Inferior parietal cortex (tissue), 1 donor: ENCODE measurements at regions not wholly inside any gene's neighbourhood (a gene's known extent, or its start where the extent isn't known, plus 50 kb on each side); places are given as distances from the start of the nearest gene placed in this dataset.

Experiments
- DNase-seq: peaks from one replicate; pipeline ENCODE4 v3.0.0-alpha.2; 2016; ENCODE audit errors: extremely low spot score

DNA sequence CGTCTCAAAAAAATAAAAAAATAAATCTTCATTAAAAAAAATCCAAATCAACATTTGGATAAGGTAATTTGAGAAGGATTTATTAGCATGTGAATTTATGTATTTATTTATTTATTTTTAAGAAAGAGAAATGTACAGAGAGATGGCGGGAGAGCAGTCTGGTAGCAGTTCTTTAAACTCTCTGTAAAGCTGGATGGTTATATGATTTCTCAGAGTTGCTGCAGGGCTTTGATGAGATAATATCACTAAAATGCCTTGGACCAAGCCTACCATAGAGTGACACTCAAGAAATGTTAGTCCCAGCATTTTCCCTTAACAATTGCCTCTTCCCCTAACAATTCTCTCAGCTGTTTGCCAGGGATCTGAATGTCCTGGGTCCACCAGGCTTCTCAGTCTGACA lies 103.4 kb upstream of the LNX1 start:
- DNase-seq = no peak

DNA sequence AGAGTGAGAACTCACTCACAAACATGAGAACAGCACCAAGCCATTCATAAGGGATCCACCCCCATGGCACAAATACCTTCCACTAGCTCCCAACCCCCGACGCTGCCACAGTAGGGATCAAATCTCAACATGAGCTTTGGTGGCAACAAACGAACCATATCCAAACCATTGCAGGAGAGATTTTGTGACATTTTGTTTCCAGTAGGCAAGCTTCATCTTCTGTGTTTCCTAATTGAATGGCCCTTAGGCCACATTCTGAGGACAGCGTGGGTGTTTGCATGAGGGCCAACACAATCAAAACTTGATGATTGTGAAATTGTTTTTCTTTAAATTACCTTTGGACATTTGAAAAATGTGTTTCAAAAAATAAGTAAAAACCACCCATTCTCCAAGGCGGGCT lies 102.6 kb upstream of the LNX1 start:
- DNase-seq = no peak

DNA sequence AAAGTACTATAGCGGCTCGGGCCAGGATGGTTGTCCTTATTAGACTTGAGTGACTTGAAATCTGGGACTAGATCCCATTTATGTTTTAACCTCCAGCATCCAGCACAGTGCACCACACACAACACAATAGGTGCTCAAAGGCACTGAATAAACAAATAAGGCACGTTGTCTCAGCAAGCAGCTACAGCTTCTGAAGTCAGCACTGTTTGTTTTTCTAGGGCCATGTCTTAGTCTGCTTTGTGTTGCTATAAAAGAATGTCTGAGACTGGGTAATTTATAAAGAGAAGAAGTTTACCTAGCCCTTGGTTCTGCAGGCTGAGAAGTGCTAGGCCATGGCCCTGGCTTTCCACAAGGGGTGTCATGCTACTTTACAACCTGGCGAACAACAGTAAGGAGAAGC lies 102.1 kb upstream of the LNX1 start:
- DNase-seq = no peak

DNA sequence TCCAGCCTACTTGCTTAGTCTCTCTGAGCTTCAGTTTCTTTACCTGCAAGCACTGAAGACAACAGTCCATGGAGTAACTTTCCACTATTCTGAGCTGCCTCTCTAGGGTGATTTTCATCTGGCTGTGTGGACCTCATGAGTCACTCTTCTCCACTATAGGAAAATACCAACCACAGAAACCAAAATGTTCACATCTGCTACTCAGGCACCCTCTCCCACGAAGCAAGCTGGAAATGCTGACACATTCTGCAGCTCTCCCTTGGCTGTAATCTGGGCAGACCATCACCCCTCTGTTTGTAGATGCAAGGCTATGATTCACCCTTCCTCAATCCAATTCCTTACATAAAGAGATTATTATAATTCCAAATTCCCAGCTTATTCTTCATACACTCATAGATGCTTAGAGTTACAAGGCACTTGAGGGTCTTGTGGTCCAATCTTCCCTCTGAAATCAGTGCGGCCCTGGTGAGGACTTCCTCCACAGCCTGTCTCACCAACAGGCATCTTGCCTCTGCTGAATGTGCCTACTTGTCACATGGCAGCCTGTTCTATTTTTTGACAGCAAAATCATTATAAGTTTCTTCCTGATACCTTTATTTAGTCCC lies 97.0 kb upstream of the LNX1 start:
- DNase-seq = peak; percentile 62

DNA sequence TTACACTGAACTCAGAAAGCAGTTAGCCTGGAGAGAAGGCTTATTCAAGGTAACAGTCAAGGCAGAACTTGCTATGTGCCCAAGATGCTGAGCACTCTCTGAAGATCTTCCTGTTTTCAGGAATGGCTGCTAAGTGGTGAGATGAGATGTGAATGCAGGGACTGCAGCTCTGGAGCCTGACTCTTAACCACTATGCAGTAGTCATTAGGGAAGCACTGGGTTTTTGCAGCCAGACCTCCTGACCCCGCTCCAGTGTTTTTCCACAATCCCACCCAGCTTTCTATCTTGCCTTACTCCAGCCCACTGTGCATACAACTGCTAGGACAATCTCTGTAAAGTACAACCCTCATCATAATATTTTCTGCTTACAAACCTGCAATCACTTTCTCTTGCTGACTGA lies 95.2 kb upstream of the LNX1 start:
- no peak for DNase-seq

DNA sequence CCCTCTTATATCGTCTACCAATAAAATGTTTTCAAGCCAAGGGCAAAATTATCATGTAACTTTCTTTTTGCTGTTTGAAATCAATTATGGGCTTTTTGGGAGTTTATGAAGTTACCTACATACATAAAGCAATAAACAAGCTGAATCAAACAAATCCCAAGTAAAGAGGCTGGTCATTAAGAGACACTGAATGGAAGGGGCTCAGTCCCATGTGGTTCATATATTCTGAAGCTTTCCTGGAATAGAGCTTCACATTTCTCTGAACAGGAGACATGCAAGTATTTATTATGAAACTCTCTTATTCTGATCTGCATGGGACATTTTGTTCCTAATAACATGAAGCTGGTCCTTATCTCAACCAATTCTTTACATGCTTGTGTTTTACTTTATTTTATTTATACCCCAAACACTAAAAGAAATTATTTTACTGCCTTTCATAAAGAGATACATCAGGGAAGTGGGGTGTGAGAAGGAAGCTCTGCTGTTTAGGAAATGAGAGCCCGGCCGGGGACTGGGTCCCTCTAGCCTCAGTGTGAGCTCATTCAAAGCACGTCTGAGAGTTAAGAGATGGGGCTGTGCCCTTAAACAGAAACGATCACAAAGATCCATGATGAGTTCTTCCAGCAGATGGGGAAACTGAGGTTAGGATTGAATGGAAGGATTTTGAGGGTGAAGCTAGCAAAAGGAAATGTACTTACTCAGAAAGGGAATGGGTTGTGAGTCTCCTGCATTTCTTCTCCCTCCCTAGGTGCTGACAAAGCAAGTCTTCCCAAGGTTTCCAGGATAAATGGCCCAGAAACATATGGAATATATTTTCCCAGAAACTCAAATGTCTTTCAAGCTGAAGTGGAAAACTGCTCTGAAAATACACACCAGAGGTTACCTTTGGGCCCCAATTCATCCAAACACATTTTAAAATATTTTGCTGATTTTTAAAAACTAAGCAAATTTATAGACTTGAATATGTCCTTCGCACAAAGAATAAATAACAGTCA lies 93.1 kb upstream of the LNX1 start:
- no peak for DNase-seq

DNA sequence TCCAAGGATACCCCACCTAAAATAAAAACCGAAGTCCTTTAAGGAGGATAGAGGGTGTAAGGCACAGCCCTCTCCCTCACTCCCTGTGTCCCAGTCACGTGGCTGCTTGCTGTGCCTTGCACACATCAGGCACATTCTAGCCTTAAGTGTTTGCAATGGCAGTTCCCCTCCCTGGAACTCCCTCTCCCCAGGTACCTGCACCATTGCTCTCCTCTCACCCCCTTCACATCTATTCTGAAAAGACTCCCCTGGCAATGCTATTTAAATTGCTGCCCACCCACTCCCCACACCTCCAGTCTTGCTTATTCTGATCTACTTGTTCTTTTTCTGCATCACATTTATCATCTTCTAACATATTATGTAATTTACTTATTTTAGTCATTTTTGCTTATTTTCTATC lies 91.6 kb upstream of the LNX1 start:
- DNase-seq = no peak

DNA sequence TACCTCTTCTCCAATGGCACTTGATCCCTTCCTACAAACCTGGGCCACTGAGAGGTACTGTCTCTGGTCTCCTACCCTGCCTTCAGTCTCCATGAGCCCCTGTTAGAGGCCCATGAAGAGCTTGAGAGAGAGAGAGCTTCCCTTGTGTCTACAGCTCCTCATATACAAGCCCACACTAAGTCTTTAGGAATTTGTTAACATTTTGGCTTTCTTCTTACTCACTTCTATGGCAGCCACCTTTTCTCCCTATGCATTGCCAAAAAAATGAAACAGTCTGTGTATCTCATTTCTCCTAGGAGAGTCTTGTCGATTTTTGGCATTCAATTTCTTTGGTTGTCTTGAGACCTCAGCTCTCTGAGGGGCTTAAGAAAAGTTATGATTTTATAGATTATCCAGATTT lies 90.9 kb upstream of the LNX1 start:
- DNase-seq = no peak

DNA sequence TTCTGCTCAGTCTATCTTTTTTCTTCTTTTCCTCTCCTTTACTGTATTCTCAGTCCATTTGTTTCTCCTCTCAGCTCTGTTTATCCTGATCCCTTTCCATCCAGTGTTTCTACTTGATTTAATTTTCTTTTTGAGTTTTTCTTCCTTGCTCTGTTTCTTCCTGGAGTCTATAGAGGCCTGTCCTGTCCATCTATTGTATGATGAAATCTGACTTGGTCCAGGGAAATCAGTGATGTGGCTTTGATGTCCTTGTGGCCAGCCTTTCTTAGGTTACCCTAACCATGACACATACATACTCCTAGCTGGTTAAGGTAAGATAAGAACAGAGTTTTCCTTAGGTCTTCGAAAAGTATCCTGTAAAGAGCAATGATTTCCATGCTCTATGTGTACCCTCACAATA lies 89.3 kb upstream of the LNX1 start:
- DNase-seq = no peak

DNA sequence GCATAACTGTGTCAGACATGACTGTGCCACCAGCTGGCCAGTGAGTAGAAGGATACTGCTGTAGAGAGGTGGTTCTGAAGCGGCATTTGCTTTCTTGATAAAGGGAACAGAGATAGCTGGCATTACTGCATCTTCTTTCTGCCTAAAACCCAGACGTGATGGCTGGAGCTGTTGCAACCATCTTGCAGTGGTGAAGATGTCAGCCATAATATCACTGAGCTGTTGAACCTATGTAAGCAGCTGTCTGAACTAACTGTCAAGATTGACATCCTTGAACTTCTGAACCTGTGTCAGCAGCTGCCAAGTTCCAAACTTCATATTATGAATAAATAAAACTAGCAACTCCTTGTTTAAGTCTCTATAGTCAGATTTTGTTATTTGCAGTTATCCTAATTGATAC lies 88.9 kb upstream of the LNX1 start:
- DNase-seq = no peak

DNA sequence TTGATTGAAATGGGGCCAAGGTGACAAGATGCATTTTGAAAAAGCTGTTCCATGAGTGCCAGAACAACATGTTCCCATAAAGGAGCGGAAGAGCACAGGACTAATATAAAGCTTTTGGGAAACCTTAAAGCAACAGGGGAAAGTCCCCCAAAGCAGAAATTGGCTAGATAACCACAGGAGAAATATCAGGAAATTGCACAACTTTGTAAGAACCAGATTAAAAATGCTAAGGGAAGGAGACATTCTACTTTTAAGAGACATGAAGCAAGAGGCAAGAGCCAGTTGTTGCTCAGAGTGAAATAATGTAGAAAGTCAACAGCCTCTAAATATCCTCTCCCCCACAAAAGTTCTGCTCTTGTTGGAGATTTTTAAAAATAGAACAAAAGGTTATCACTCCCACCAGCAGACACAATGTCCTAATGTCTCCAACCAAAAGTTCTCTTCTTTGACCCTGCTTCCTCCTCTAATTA lies 85.2 kb upstream of the LNX1 start:
- no peak for DNase-seq

DNA sequence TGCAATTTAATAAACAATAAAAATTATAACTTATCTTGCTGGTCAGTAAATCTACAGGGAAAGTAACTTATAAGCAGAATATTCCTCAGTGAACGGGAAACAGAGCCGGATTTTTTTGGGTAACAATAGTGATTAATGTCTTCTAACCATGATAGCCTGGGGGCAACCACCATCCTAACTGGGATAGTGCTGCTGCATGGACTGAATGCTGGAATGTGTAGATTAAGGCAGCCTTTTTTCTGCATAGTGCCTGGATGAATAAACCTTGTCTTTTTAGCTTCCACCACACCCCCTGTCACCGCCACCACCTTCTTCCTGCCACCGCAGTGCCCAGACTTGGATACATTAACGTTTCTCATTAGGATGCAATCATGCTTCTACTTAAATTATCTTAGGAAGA lies 83.6 kb upstream of the LNX1 start:
- no peak for DNase-seq

DNA sequence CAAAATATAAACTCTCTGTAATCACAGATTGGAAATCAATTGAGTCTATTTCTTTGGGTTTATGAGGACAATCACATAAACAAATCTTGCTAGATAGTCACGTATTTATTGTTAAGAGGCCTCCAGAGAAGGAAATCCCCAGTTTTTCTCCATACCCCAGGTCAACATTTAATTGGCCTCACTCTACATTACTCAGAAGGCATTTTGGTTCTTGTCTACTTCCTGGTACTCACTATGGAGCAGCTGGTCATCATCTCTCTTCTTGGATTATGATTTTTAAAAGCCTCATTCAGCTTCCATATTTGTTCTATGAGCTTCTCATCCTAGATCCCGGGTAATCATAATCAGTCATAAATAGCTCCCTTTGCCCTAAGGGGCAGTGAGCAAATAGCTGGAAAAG lies 81.6 kb upstream of the LNX1 start:
- DNase-seq = no peak

DNA sequence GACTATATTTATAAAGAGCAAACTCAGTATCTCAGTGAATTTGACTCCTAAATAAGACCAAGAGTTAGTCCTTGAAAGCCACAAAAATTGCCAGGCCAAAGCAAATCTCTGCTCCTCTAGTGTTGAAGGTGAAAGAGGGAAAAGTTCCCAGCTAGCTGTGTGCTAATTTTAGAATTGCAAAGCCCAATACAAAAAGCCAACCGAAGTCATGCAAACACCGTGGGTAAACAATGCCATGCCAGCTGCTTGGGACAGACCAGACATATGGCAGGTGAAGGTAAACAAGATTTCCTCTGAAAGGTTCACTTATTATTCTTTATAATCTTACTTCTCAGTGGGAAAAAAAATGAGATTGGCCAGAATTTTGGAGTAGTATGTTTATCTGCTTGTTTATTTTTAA lies 80.5 kb upstream of the LNX1 start:
- DNase-seq = no peak

DNA sequence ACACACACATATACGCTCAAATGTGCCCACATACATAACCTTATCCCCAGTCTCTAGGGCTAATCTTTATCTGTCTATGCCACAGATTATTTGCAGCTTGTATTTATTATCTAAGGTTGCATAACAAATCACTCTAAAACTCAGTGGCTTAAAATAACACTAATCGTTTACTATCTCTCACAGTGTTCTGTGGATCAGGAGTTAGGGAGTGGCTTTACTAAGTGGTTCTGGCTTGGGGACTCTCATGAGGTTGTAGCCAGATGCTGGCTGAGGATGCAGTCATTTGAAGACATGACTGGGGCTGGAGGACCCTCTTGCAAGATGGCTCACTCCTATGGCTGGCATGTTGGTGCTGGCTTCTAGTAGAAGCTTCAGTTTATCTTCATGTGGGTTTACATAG lies 68.5 kb upstream of the LNX1 start:
- DNase-seq = no peak

DNA sequence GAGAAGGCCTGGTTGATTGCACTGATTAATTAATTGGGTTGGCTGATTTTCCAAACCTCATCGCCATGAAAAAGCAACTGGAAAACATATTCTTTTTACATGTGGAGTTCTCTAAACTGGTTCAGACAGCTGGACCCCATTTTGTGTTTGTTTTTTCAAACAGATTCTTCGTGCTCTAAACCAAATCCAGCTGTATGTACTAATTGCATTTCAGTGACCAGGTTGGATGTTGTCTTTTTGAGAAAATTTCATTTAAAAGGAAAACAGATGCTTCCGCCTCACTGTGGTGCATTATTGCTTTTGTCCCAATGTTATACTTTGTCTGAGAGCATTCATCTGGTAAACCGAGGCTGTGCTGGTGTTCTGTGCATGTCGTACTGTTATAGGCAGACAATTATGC lies 67.8 kb upstream of the LNX1 start:
- no peak for DNase-seq

DNA sequence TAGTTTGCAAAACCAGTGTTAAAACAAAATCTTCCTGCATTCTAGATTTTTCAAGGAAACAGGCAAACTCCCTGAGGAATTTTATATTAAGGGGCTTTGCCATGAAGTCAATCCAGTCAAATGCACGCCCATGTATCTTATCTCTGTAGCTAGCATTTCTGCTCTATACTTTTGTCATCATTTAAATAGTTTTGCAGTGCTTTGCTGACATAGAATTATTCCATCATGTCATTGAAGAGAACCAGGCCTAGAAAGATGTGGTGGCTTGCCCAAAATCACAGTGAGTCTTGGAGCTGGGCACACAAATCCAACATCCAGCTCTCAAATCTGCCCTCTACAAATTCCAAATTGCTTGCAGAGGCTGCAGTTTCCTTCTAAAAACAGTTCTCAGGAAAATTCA lies 66.7 kb upstream of the LNX1 start:
- DNase-seq = no peak

DNA sequence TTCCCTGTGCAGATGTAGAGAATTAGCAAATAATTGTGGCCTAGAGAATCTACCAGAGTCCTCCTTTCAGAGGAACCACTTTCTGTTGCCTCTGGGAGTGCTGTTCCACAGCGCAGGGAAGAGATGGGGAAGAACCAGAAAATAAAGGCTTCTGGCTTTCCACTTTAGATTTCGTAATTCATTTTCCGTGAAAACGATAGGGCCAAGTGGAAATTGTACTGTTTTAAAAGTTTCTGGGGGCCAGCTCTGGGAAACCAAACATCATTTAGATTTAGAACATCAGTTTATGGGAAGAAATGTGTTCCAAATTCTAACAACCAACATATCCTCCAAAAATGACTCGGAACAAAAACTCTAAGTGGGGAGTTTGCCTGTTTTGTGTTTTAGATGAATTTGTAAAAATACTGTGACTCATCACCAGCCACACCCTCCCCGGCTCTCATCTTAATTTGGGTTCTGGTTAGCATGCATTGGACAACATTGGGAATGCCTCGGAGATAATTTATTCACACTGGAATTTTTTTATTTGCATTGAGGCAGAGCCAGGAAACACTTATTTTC lies 65.2 kb upstream of the LNX1 start:
- DNase-seq = peak; percentile 20

DNA sequence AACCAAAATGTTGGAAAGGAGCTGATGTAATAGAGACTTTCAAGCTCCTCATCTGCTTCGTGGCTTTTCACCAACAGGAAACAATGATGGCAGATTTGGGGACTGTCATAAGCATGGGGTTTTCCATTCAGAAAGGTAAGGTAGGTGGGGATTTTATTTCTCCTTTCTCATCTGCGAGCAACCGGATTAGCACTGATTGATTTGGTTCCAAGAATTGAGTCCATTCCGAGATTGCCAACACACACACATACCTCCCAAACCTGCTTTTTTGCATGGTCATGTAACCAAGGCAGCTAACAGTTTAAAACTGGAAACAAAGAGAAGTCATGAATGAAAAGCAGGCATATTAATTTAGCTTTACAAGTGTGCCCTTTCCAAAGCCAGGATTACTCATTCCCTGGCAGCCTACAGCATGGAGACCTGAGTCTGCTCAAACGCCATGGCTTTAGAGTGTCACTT lies 63.0 kb upstream of the LNX1 start:
- no peak for DNase-seq

DNA sequence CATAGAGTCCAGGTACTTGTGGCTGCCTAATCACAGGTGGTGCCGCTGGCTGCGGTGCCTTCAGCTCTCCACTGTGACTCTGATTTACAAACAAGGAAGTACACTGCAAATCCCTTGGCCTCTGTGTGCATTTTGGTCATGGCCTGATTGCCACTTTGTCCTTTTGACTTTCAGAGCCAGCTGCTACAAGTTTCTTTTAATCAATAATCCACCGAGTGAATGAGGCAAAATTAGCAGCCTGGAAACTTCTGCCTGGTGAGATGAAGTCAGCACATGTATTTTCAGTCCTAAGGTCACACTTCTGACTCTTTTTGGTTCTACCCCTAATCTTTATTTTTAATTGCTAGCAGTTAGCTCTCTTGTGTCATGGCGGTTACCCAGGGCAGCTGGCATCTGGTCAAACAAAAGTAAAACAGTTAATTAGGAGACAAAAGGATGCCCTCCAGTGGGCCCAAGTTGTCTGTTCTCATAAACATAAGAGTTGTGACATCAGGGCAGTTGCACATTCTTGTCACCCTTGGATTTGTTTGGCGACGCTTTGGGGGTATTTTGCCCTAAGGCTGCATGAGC lies 62.3 kb upstream of the LNX1 start:
- DNase-seq = no peak

DNA sequence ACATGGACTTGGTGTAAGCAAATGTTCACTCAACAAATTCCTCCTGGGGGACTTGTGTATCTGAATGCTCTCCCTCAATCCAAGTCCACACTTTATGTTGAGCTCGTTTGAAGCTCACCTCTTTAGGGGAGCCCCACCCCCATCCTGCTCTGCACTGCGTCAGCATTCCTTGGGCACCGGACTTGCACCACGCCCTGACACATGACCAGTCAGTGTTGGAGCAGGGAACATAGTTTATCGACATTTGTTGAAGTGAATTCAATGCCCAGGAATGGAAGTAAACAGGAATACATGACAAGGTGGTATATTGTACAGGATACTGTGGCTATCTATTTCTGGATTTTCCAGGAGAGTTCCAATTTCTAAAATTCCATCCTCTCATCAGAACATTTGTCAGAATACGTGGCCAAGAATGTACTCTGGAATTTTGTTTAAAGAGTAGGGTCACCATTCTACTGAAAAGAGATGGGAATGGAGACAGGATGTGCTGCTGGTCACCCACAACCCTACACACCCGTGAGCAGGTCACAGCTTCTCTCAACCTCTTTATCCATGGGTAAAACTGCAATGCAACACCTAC lies 60.0 kb upstream of the LNX1 start:
- no peak for DNase-seq

DNA sequence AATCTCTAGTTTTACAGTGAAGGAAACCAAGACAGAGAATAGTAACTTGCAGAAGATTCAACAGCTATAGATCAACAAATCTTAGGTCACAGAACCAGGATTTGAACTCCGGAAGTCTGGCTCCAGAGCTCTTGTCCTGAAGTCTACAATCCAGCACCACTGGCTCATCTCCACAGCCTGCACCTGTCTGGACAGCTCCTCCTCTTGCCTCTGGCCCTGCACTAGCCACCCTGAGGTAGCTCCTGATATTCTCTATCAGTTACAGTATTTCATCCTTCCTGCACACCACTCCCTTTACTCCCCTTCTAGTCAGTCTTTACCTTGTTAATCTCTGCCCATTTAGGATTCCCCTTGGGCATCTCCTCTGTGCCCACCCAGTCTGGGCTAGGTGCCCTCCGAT lies 58.1 kb upstream of the LNX1 start:
- no peak for DNase-seq
